ENCODE measurements at regions not wholly inside any gene's neighbourhood (a gene's known extent, or its start where the extent isn't known, plus 50 kb on each side); places are given as distances from the start of the nearest gene placed in this dataset.

GRCh38 chr6:33868141-33868540 is 64.3 kb upstream of the MLN start:
- no peak for TF ChIP-seq SREBF2 (IDR thresholded peaks at IDR 0.05; ENCODE audit: low read length)
- TF ChIP-seq SREBF1 (IDR thresholded peaks at IDR 0.05; ENCODE audit: low read length) = no peak
- TF ChIP-seq CTCF (IDR thresholded peaks at IDR 0.05 in 2 of 3, conservative IDR thresholded peaks at IDR 0.05 in 1 of 3; ENCODE audit: control insufficient read depth in 2 of 3, extremely low read depth in 1 of 3, insufficient read depth in 1 of 3, low read depth in 3 of 3, low read length in 3 of 3) = no peak
- no peak for TF ChIP-seq KAT2A (conservative IDR thresholded peaks at IDR 0.05; ENCODE audit: control insufficient read depth, low read depth, low read length)
- TF ChIP-seq POLR2AphosphoS5 (IDR thresholded peaks at IDR 0.05; ENCODE audit: low read length) = no peak
- TF ChIP-seq MAX (IDR thresholded peaks at IDR 0.05; ENCODE audit: low read depth, low read length) = no peak
- no peak for TF ChIP-seq SMC3 (IDR thresholded peaks at IDR 0.05; ENCODE audit: borderline replicate concordance, low read length)
